BLaER1 (cell line): ENCODE measurements at regions not wholly inside any gene's neighbourhood (a gene's known extent, or its start where the extent isn't known, plus 50 kb on each side); places are given as distances from the start of the nearest gene placed in this dataset.

Source experiments
- H3K27ac ChIP-seq: shearing (Covaris generic); formaldehyde crosslinking; 2 replicates; pipeline ENCODE4 v1.8.1; 2022
- H3K27me3 ChIP-seq: shearing (Covaris generic); formaldehyde crosslinking; 2 replicates; pipeline ENCODE4 v1.8.1; 2022
- H3K36me3 ChIP-seq: shearing (Covaris generic); formaldehyde crosslinking; 2 replicates; pipeline ENCODE4 v1.8.1; 2022
- H3K4me1 ChIP-seq: shearing (Covaris generic); formaldehyde crosslinking; 2 replicates; pipeline ENCODE4 v1.8.1; 2022
- H3K4me2 ChIP-seq: shearing (Covaris generic); formaldehyde crosslinking; 2 replicates; pipeline ENCODE4 v1.8.1; 2022
- H3K4me3 ChIP-seq: shearing (Covaris generic); formaldehyde crosslinking; 2 replicates; pipeline ENCODE4 v1.8.1; 2022
- H3K9ac ChIP-seq: shearing (Covaris generic); formaldehyde crosslinking; 2 replicates; pipeline ENCODE4 v1.8.1; 2022
- H3K9me3 ChIP-seq: shearing (Covaris generic); formaldehyde crosslinking; 2 replicates; pipeline ENCODE4 v1.8.1; 2022
- H4K20me1 ChIP-seq: shearing (Covaris generic); formaldehyde crosslinking; 2 replicates; pipeline ENCODE4 v1.8.1; 2022
- Cebpa-rat ChIP-seq: shearing (Covaris generic); IDR thresholded peaks from 2 replicates; pipeline ENCODE4 v1.8.1; 2022

DNA sequence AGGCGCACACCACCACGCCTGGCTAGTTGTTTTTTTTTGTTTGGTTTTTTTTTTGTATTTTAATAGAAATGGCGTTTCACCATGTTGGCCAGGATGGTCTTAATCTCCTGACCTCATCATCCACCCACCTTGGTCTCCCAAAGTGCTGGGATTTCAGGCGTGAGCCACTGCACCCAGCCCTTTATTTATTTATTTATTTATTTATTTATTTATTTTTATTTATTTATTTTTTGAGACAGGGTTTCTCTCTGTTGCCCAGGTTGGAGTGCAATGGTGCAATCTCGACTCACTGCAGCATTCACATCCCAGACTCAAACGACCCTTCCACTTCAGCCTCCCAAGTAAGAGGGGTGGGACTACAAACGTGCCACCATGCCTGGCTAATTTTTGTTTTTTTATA lies 63.0 kb upstream of the ADAMTSL1 start:
- Histone ChIP-seq H3K4me2 (no peak overlapping the region), H3K36me3 (no peaks in the 10 kb centered on the region), H3K9ac (no peak overlapping the region), H3K27ac (no peak overlapping the region), H3K4me3 (no peak overlapping the region), H4K20me1 (no peaks in the 10 kb centered on the region), H3K27me3 (no peaks in the 10 kb centered on the region), H3K4me1 (no peaks in the 10 kb centered on the region), H3K9me3 (no peaks in the 10 kb centered on the region)
- no peak for TF ChIP-seq Cebpa-rat

DNA sequence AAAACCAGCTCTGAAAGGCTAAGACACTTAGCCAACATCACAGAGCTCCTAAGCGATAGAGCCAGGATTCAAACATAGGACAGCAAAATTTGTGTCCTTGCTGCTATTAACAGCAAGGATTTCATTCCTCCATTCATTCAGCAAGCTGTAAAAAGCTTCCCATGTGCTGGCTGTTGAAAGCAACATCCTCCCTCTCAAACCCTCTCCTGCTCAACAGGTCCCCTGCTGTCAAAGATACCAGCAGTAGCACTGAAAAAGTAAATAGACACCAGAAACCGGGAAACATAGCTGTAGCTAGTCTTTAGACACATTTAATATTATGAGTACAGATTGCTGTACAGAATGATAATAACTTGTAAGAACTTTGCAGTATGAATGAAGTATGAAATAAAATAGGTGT lies 52.6 kb upstream of the ADAMTSL1 start:
- no peak overlapping the region for H3K27ac ChIP-seq
- H3K4me3 ChIP-seq, result no peak overlapping the region
- TF ChIP-seq Cebpa-rat, result no peak
- no peaks in the 10 kb centered on the region for H3K9me3 ChIP-seq
- H3K4me2 ChIP-seq, result no peak overlapping the region
- H3K27me3 ChIP-seq, result no peaks in the 10 kb centered on the region
- no peaks in the 10 kb centered on the region for H4K20me1 ChIP-seq
- H3K9ac ChIP-seq, result no peak overlapping the region
- H3K36me3 ChIP-seq, result no peaks in the 10 kb centered on the region
- no peaks in the 10 kb centered on the region for H3K4me1 ChIP-seq

DNA sequence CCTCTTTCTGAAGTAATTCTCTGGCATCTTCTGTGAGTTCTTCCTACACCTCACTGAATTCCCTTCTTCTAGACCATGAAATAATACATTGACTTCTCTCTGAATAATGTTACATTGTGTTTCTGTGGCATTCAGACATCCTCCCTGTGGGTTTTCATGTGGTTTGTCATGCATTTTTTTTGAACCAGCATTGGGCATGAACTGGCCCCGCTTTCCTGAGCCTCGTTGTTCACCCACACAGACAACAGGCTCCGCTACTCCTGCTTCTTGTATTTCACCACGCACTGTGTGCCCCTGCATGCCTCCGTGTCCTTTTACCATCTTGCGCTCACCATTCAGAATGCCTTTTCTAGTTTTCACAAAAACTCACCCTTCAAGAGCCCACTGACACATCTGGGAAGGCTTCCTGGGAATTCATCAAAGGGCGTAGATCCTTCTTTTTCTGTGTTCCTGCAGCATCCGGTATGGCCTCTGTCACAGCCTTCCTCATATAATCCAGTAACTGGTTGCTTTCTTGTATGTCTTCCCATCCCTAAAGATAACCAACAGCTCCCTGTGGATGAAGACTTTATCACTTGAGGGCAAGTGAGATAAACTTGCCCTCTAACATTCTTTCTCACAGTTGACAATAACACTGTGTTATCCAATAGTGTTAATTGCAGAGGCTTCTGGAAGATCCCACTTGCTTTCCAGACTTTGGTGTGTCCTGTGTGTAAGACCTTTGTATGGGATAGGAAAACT lies 51.5 kb upstream of the ADAMTSL1 start:
- no peak for TF ChIP-seq Cebpa-rat
- Histone ChIP-seq H3K36me3 (no peaks in the 10 kb centered on the region), H4K20me1 (no peaks in the 10 kb centered on the region), H3K27ac (no peak overlapping the region), H3K9ac (no peak overlapping the region), H3K4me1 (no peaks in the 10 kb centered on the region), H3K27me3 (no peaks in the 10 kb centered on the region), H3K4me3 (no peak overlapping the region), H3K4me2 (no peak overlapping the region), H3K9me3 (no peaks in the 10 kb centered on the region)

DNA sequence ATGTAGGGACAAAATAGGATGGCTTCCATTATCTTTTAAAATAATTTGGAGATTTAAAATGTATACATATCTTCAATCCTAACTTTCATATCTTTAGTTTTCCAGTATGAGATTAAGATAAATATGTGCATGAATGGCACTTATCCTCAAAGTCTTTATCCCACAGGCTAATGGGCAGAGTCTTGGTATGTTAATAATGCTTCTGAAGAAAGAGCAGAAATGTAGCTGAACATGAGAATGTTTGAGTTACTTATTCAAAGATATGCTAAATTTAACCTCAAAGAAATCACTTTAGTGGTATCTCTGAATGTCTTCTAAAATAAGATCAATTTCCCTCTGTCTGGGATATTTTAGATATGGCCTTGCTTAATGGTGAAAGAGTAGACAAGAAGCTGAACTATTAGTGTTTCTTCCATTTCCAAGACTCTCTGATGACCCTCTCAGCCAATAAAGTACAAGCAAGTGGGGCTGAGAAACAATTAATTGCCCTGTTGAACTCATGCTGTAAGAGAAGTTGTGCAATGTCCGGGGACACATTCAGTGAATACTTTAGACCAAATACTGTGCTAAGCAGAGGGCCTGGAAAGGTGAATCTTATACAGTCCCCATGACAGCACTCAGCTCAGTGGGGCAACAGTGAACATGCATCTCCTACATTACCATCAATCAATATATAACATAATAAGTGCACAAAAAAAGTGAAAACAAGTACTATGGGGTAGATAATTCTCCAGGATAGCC lies 50.0 kb upstream of the ADAMTSL1 start:
- Histone ChIP-seq H3K4me1 (no peaks in the 10 kb centered on the region), H3K9me3 (no peaks in the 10 kb centered on the region), H4K20me1 (no peaks in the 10 kb centered on the region), H3K36me3 (no peaks in the 10 kb centered on the region), H3K4me2 (no peak overlapping the region), H3K4me3 (no peak overlapping the region), H3K9ac (no peak overlapping the region), H3K27me3 (no peaks in the 10 kb centered on the region), H3K27ac (no peak overlapping the region)
- no peak for TF ChIP-seq Cebpa-rat
